Gastrocnemius medialis (tissue), 4 donors: ENCODE measurements at regions not wholly inside any gene's neighbourhood (a gene's known extent, or its start where the extent isn't known, plus 50 kb on each side); places are given as distances from the start of the nearest gene placed in this dataset.

Source experiments
- ATAC-seq, 2 donors: fragments of 150-250 bp; one replicate each; pipeline ENCODE4 v1.9.1; 2016
- DNase-seq, 2 donors: peaks; one replicate each; pipeline ENCODE4 v3.0.0-alpha.2; 2019
- H3K27ac ChIP-seq, 4 donors: fragments of 200-600 bp; sonication (generic); 1 replicate in 1 of 4; 2 replicates in 3 of 4; pipeline ENCODE4 v1.5.1; 2016 to 2018; ENCODE audit warnings: mild to moderate bottlenecking in 2 of 4, moderate library complexity in 1 of 4
- H3K27me3 ChIP-seq, 3 donors: fragments of 200-600 bp; sonication (generic) in 2 of 3; 1 replicate in 1 of 3; 2 replicates in 2 of 3; pipeline versions ENCODE4 v1.5.1 to v1.6.0; 2016 to 2019; ENCODE audit warnings: mild to moderate bottlenecking in 1 of 3, moderate library complexity in 1 of 3
- H3K36me3 ChIP-seq, 2 donors: fragments of 200-600 bp; sonication (generic) in 1 of 2; one replicate each; pipeline ENCODE4 v1.5.1; 2017 to 2018
- H3K4me1 ChIP-seq, 2 donors: fragments of 200-600 bp; sonication (generic) in 1 of 2; one replicate each; pipeline ENCODE4 v1.5.1; 2016 to 2017; ENCODE audit warnings: mild to moderate bottlenecking in 2 of 2
- H3K4me3 ChIP-seq, 4 donors: fragments of 200-600 bp; sonication (generic) in 3 of 4; 1 replicate in 1 of 4; 2 replicates in 3 of 4; pipeline ENCODE4 v1.5.1; 2016 to 2019; ENCODE audit warnings: mild to moderate bottlenecking in 2 of 4
- H3K9me3 ChIP-seq, 3 donors: fragments of 200-600 bp; sonication (generic) in 2 of 3; 1 replicate in 1 of 3; 2 replicates in 2 of 3; pipeline ENCODE4 v1.5.1; 2016 to 2019
- CTCF ChIP-seq, 5 experiments: fragments of 450-650 bp in 3 of 5; fragments of 200-600 bp in 2 of 5; sonication (generic) in 2 of 5; IDR thresholded peaks in 4 of 5; conservative IDR thresholded peaks in 1 of 5; 1 replicate in 4 of 5; 2 replicates in 1 of 5; pipeline ENCODE4 v1.5.1; 2016 to 2019; ENCODE audit warnings: antibody characterized with exemption in 5 of 5, mild to moderate bottlenecking in 3 of 5, moderate library complexity in 3 of 5
- POLR2A ChIP-seq, 2 donors: fragments of 450-650 bp; IDR thresholded peaks; one replicate each; pipeline ENCODE4 v1.6.1; 2017; ENCODE audit warnings: antibody characterized with exemption in 2 of 2, mild to moderate bottlenecking in 2 of 2, moderate library complexity in 2 of 2
- in situ Hi-C, 4 donors: fragments of 200-750 bp; cut with MboI; loops; one replicate each; pipeline versions ENCODE4 v1.15.0 to v1.8.0; 2017; ENCODE audit warnings: low sequenced_read_pairs in 4 of 4
- intact Hi-C: fragments of 100-400 bp; cut with DNase I; formaldehyde crosslinking; loops from one replicate; pipeline ENCODE4 v1.15.1; 2023; ENCODE audit warnings: low total_unique reads

GRCh38 chr1:55472115-55472514 lies 257.0 kb upstream of the USP24 start:
- Histone ChIP-seq H3K4me3 (no peak overlapping the region), H3K27me3 (no peaks in the 10 kb centered on the region), H3K4me1 (no peaks in the 10 kb centered on the region), H3K9me3 (no peaks in the 10 kb centered on the region), H3K27ac (no peak overlapping the region), H3K36me3 (no peaks in the 10 kb centered on the region)
- in situ Hi-C loops (loop anchor here in 1 of 4 donors (25.0 kb wide), 1 partner anchor 1115 kb away; the partner anchor contains the start of gene PLPP3), intact Hi-C loops (no loop called here)
- ATAC-seq (no peak), DNase-seq (no peak)
- TF ChIP-seq CTCF (IDR thresholded peaks at IDR 0.05 in 4 of 5, conservative IDR thresholded peaks at IDR 0.05 in 1 of 5) = no peak
- no peak for TF ChIP-seq POLR2A (IDR thresholded peaks at IDR 0.05)

GRCh38 chr1:55468142-55468795 lies 253.1 kb upstream of the USP24 start:
- TF ChIP-seq CTCF (IDR thresholded peaks at IDR 0.05 in 4 of 5, conservative IDR thresholded peaks at IDR 0.05 in 1 of 5) (no peak), POLR2A (IDR thresholded peaks at IDR 0.05) (no peak)
- DNase-seq = no peak
- intact Hi-C loops = no loop called here

GRCh38 chr1:55466921-55467320 lies 251.8 kb upstream of the USP24 start:
- Histone ChIP-seq H3K4me3 (no peak overlapping the region), H3K27me3 (no peaks in the 10 kb centered on the region), H3K27ac (no peak overlapping the region), H3K9me3 (no peaks in the 10 kb centered on the region), H3K36me3 (no peaks in the 10 kb centered on the region), H3K4me1 (peaks cover 11 to 12% of the 10 kb centered on the region in 2 donors)
- TF ChIP-seq POLR2A (IDR thresholded peaks at IDR 0.05) (no peak), CTCF (IDR thresholded peaks at IDR 0.05 in 4 of 5, conservative IDR thresholded peaks at IDR 0.05 in 1 of 5) (no peak)
- intact Hi-C loops (no loop called here), in situ Hi-C loops (loop anchor here in 1 of 4 donors (25.0 kb wide), 1 partner anchor 1120 kb away; the partner anchor contains the start of gene PLPP3)
- ATAC-seq (no peak), DNase-seq (no peak)

More at GRCh38 chr1:55468142-55468795, 253.1 kb upstream of the USP24 start:
- in situ Hi-C loops = loop anchor here in 1 of 4 donors (25.0 kb wide), 1 partner anchor 1119 kb away; the partner anchor contains the start of gene PLPP3
- H3K27me3 ChIP-seq = no peaks in the 10 kb centered on the region
- no peak overlapping the region for H3K4me3 ChIP-seq
- H3K36me3 ChIP-seq = no peaks in the 10 kb centered on the region
- H3K9me3 ChIP-seq = no peaks in the 10 kb centered on the region
- H3K4me1 ChIP-seq = peaks cover 11 to 12% of the 10 kb centered on the region in 2 donors
- no peak for ATAC-seq
- H3K27ac ChIP-seq = no peak overlapping the region

- Histone ChIP-seq H3K4me3 (no peak overlapping the region), H3K9me3 (no peaks in the 10 kb centered on the region), H3K27ac (peak overlapping the region in 3 of 4 donors; percentile 36 to 68 (median 64)), H3K36me3 (no peaks in the 10 kb centered on the region), H3K4me1 (peaks cover 11 to 12% of the 10 kb centered on the region in 2 donors), H3K27me3 (no peaks in the 10 kb centered on the region)
- TF ChIP-seq CTCF (IDR thresholded peaks at IDR 0.05 in 4 of 5, conservative IDR thresholded peaks at IDR 0.05 in 1 of 5) = no peak
- no peak for DNase-seq
- ATAC-seq = no peak
- intact Hi-C loops = no loop called here
- in situ Hi-C loops = loop anchor here in 1 of 4 donors (25.0 kb wide), 1 partner anchor 1121 kb away; the partner anchor contains the start of gene PLPP3
These were observed 251.2 kb upstream of the USP24 start for GRCh38 chr1:55466373-55466772.
